ENCODE measurements at regions not wholly inside any gene's neighbourhood (a gene's known extent, or its start where the extent isn't known, plus 50 kb on each side); places are given as distances from the start of the nearest gene placed in this dataset.

GRCh38 chr5:57993866-57994265 lies 466.0 kb downstream of the PLK2 start:
- TF ChIP-seq SUZ12 (IDR thresholded peaks at IDR 0.05) (no peak), FOXA1 (IDR thresholded peaks at IDR 0.05) (no peak), SP1 (IDR thresholded peaks at IDR 0.05) (no peak), TARDBP (IDR thresholded peaks at IDR 0.05) (no peak), ARNT (IDR thresholded peaks at IDR 0.05) (no peak), ELF4 (IDR thresholded peaks at IDR 0.05) (no peak), FOXK2 (IDR thresholded peaks at IDR 0.05) (no peak), BHLHE40 (IDR thresholded peaks at IDR 0.05; ENCODE audit: borderline replicate concordance) (no peak), CTBP1 (IDR thresholded peaks at IDR 0.05; ENCODE audit: borderline replicate concordance) (no peak), L3MBTL2 (conservative IDR thresholded peaks at IDR 0.05) (no peak)
